Left ventricle myocardium inferior (tissue), 1 donor: ENCODE measurements at regions not wholly inside any gene's neighbourhood (a gene's known extent, or its start where the extent isn't known, plus 50 kb on each side); places are given as distances from the start of the nearest gene placed in this dataset.

Source experiments
- DNase-seq: peaks from one replicate; pipeline ENCODE4 v3.0.0-alpha.2; 2020
- H3K27ac ChIP-seq: fragments of 200-600 bp; replicated peaks from 2 replicates; pipeline ENCODE4 v1.8.0; 2021
- H3K27me3 ChIP-seq: fragments of 200-600 bp; 2 replicates; pipeline ENCODE4 v1.8.0; 2021; ENCODE audit warnings: low read depth
- H3K36me3 ChIP-seq: fragments of 200-600 bp; 2 replicates; pipeline ENCODE4 v1.8.0; 2021
- H3K4me1 ChIP-seq: fragments of 200-600 bp; 2 replicates; pipeline ENCODE4 v1.8.0; 2021
- H3K4me3 ChIP-seq: fragments of 200-600 bp; 2 replicates; pipeline ENCODE4 v1.8.0; 2021; ENCODE audit warnings: mild to moderate bottlenecking, moderate library complexity
- H3K9me3 ChIP-seq: fragments of 200-600 bp; replicated peaks from 2 replicates; pipeline ENCODE4 v1.8.0; 2021
- intact Hi-C: fragments of 100-400 bp; cut with micrococcal nuclease; formaldehyde crosslinking; loops from one replicate; pipeline ENCODE4 v1.11.0; 2022
- TF ChIP-seq, protein P1 (sequence below): fragments of 200-600 bp; IDR thresholded peaks from 2 replicates; pipeline ENCODE4 v1.8.0; 2021; ENCODE audit warnings: antibody characterized with exemption, mild to moderate bottlenecking, borderline replicate concordance
- donor health status: DM: no; HTN: yes; CAD: no; lungs with severe emphysema.

- H3K9me3 ChIP-seq, result no peaks in the 10 kb centered on the region
- intact Hi-C loops, result no loop called here
- H3K27me3 ChIP-seq, result peaks cover 61% of the 10 kb centered on the region
- TF ChIP-seq, protein P1, sequence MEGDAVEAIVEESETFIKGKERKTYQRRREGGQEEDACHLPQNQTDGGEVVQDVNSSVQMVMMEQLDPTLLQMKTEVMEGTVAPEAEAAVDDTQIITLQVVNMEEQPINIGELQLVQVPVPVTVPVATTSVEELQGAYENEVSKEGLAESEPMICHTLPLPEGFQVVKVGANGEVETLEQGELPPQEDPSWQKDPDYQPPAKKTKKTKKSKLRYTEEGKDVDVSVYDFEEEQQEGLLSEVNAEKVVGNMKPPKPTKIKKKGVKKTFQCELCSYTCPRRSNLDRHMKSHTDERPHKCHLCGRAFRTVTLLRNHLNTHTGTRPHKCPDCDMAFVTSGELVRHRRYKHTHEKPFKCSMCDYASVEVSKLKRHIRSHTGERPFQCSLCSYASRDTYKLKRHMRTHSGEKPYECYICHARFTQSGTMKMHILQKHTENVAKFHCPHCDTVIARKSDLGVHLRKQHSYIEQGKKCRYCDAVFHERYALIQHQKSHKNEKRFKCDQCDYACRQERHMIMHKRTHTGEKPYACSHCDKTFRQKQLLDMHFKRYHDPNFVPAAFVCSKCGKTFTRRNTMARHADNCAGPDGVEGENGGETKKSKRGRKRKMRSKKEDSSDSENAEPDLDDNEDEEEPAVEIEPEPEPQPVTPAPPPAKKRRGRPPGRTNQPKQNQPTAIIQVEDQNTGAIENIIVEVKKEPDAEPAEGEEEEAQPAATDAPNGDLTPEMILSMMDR, result no peak
- H3K4me1 ChIP-seq, result no peaks in the 10 kb centered on the region
- H3K36me3 ChIP-seq, result no peaks in the 10 kb centered on the region
- no peak overlapping the region for H3K27ac ChIP-seq
- no peak overlapping the region for H3K4me3 ChIP-seq
- DNase-seq, result no peak
These were observed 242.8 kb upstream of the HNRNPA3 start for GRCh38 chr2:176969642-176970359.

GRCh38 chr2:176976736-176977685, 235.6 kb upstream of the HNRNPA3 start:
- DNase-seq, result no peak
- no peaks in the 10 kb centered on the region for H3K36me3 ChIP-seq
- TF ChIP-seq, protein P1, result no peak
- no peak overlapping the region for H3K27ac ChIP-seq
- H3K9me3 ChIP-seq, result no peaks in the 10 kb centered on the region
- no peak overlapping the region for H3K4me3 ChIP-seq
- no peaks in the 10 kb centered on the region for H3K4me1 ChIP-seq
- H3K27me3 ChIP-seq, result peaks cover 54% of the 10 kb centered on the region
- intact Hi-C loops, result no loop called here

- Histone ChIP-seq H3K4me3 (no peak overlapping the region), H3K27ac (no peak overlapping the region), H3K27me3 (peaks cover 54% of the 10 kb centered on the region), H3K4me1 (no peaks in the 10 kb centered on the region), H3K36me3 (no peaks in the 10 kb centered on the region), H3K9me3 (no peaks in the 10 kb centered on the region)
- intact Hi-C loops, result no loop called here
- DNase-seq, result no peak
- TF ChIP-seq, protein P1, result no peak
These were observed 233.7 kb upstream of the HNRNPA3 start for GRCh38 chr2:176978921-176979320.

DNA sequence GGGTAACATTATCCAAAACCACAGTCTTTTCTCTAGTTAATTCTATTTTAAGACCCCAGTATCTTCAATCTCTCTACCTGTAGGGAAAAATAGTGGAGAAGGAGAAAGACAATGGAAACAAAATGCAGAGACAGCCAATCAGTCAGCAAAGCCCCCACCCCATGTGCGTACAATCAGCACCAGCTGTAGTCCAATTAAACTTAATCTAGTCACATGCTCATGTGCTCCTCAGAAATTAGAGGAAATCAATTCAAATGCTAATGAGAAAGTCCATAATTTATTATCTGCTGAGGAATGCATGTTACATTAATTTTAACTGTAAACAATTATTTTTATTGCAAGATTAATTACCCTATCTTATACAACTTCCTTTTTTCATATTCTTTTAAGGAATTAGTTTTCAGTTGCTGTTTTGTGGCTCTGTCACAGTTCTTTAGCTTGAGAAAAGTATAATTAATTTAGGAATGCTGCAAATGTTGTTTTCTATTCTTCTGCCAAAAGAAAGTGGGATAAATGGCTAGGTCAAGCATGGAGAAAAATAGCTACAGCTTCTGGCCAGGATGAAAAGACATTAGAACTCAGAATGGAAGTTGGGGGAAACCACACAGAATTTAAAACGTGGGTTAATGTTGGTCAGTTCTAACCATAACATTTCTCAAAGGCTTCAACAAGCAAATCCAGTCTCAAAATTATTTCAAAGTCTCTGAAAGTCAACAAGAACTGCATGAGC, 232.4 kb upstream of the HNRNPA3 start:
- Histone ChIP-seq H3K27ac (no peak overlapping the region), H3K4me3 (no peak overlapping the region), H3K36me3 (no peaks in the 10 kb centered on the region), H3K27me3 (peaks cover 54% of the 10 kb centered on the region), H3K4me1 (no peaks in the 10 kb centered on the region), H3K9me3 (no peaks in the 10 kb centered on the region)
- no peak for DNase-seq
- intact Hi-C loops, result no loop called here
- TF ChIP-seq, protein P1, result no peak

- H3K36me3 ChIP-seq, result no peaks in the 10 kb centered on the region
- no peak overlapping the region for H3K4me3 ChIP-seq
- no peaks in the 10 kb centered on the region for H3K9me3 ChIP-seq
- no peak overlapping the region for H3K27ac ChIP-seq
- TF ChIP-seq, protein P1, result no peak
- DNase-seq, result no peak
- H3K27me3 ChIP-seq, result peaks cover 78% of the 10 kb centered on the region
- intact Hi-C loops, result no loop called here
- no peaks in the 10 kb centered on the region for H3K4me1 ChIP-seq
These were observed 227.6 kb upstream of the HNRNPA3 start for GRCh38 chr2:176984987-176985386.
